ENCODE measurements at regions not wholly inside any gene's neighbourhood (a gene's known extent, or its start where the extent isn't known, plus 50 kb on each side); places are given as distances from the start of the nearest gene placed in this dataset.

DNA sequence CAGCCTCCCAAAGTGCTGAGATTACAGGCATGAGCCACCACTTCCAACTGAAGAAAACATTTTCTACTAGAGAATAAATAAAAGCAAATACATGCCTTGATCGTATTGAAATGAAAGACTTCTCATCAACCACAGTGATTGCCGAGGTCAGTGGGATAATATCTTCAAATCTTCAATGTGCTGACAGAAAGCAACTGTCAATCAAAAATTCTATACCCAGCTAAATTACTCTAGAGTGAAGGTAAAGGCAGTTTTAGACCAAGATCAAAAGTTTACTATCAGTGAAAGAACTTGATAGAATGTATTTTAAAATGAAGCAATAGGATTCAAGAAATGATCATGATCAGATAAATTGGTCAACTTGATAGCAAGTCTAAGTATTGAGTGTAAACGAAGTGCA, 130.6 kb downstream of the BRD1 start:
- H3K9me3 Mint-ChIP-seq = peaks cover 18% of the 10 kb centered on the region
- no peak overlapping the region for H3K4me3 Mint-ChIP-seq
- peaks cover 7% of the 10 kb centered on the region for H3K27me3 Mint-ChIP-seq (ENCODE audit: low read depth)
- DNase-seq (ENCODE audit: low read depth, low spot score) = no peak
- peaks cover 2% of the 10 kb centered on the region for H3K36me3 Mint-ChIP-seq (ENCODE audit: low read depth)
- no peaks in the 10 kb centered on the region for H3K4me1 Mint-ChIP-seq
- TF ChIP-seq, protein P1, sequence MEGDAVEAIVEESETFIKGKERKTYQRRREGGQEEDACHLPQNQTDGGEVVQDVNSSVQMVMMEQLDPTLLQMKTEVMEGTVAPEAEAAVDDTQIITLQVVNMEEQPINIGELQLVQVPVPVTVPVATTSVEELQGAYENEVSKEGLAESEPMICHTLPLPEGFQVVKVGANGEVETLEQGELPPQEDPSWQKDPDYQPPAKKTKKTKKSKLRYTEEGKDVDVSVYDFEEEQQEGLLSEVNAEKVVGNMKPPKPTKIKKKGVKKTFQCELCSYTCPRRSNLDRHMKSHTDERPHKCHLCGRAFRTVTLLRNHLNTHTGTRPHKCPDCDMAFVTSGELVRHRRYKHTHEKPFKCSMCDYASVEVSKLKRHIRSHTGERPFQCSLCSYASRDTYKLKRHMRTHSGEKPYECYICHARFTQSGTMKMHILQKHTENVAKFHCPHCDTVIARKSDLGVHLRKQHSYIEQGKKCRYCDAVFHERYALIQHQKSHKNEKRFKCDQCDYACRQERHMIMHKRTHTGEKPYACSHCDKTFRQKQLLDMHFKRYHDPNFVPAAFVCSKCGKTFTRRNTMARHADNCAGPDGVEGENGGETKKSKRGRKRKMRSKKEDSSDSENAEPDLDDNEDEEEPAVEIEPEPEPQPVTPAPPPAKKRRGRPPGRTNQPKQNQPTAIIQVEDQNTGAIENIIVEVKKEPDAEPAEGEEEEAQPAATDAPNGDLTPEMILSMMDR (conservative IDR thresholded peaks at IDR 0.05) = no peak
- H3K27ac Mint-ChIP-seq (ENCODE audit: unreplicated experiment) = no peak overlapping the region

DNA sequence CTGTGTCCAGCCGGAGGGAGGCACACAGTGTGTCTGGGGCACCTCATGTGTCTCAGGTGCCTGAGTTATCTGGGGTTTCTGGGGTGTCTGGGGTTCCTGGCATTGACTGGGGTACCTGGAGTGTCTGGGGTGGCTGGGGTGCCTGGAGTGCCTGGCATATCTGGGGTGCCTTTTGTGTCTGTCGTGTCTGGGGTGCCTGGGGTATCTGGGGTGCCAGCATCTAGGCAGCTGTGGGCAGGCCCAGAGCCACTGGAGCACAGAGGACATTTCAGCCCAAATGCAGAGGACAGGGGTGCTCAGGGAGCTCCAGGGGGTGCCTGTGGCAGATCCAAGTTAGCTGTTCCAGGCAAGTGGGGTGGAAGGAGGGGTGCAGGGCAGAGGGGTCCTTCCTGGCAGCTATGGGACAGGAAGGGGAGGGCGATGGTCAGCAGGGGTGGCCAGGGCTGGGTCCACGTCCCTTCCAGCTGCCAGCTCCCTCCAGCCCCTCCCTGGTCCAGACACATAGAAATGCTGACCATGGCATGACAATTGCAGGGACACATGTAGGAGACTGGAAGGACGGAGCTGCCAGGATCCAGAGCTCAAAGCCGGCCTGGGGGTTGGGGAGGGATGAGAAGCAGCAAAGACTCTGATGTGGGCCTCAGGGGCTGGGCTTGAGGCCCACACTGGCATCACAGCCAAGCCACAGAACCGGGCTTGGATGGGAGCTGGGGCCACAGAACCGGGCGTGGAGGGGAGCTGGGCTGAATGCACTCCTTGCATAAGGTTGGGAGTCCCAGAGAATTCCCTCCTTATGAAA, 133.0 kb downstream of the BRD1 start:
- DNase-seq (ENCODE audit: low read depth, low spot score) = no peak
- TF ChIP-seq, protein P1 (conservative IDR thresholded peaks at IDR 0.05) = no peak
- H3K36me3 Mint-ChIP-seq (ENCODE audit: low read depth) = peaks cover 8% of the 10 kb centered on the region
- peaks cover 23% of the 10 kb centered on the region for H3K9me3 Mint-ChIP-seq
- peaks cover 7% of the 10 kb centered on the region for H3K27me3 Mint-ChIP-seq (ENCODE audit: low read depth)
- no peaks in the 10 kb centered on the region for H3K4me1 Mint-ChIP-seq
- H3K4me3 Mint-ChIP-seq = no peak overlapping the region
- no peak overlapping the region for H3K27ac Mint-ChIP-seq (ENCODE audit: unreplicated experiment)

DNA sequence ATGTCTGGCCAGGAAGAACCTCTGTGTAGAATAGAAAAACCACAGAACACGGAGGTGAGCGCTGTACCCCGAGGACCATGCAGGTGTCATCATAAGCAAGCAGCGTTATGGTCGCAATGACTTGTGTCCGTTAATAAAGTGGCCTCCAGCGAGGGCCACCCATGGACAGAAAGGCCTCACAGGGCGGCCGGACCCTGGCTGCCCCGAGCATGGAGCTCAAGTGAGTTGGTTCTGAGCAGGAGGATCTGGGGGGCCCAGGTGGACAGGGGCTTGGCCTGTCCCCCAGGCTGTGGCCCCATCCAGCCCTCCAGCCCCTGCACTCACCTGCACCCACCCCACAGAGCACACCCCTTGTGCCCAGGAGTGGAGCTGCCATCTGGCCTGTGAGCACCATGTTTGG, 133.8 kb downstream of the BRD1 start:
- H3K27me3 Mint-ChIP-seq (ENCODE audit: low read depth) = peaks cover 7% of the 10 kb centered on the region
- H3K4me3 Mint-ChIP-seq = no peak overlapping the region
- DNase-seq (ENCODE audit: low read depth, low spot score) = no peak
- no peaks in the 10 kb centered on the region for H3K4me1 Mint-ChIP-seq
- H3K36me3 Mint-ChIP-seq (ENCODE audit: low read depth) = peaks cover 8% of the 10 kb centered on the region
- peaks cover 23% of the 10 kb centered on the region for H3K9me3 Mint-ChIP-seq
- TF ChIP-seq, protein P1 (conservative IDR thresholded peaks at IDR 0.05) = no peak
- no peak overlapping the region for H3K27ac Mint-ChIP-seq (ENCODE audit: unreplicated experiment)

DNA sequence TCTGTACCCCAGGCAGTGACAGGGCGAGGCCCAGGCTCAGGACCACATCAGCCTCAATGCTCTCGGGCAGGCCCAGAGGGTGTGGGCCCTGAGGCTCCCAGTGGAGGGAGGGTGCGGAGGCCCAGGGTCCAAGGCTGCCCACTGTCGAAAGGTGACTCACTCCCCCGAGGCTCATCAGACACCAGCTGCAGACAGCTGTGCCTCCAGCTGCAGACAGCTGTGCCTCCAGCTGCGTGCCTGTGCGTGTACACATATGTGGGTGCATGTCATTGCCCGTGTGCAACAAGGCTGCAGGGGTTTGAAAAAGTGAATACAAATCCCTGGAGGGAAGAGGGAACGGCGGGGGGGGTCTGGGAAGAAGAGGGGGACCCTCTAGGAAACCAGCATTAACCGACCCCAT, 134.3 kb downstream of the BRD1 start:
- H3K4me3 Mint-ChIP-seq = no peak overlapping the region
- H3K36me3 Mint-ChIP-seq (ENCODE audit: low read depth) = peaks cover 8% of the 10 kb centered on the region
- no peak overlapping the region for H3K27ac Mint-ChIP-seq (ENCODE audit: unreplicated experiment)
- DNase-seq (ENCODE audit: low read depth, low spot score) = no peak
- H3K9me3 Mint-ChIP-seq = peaks cover 23% of the 10 kb centered on the region
- TF ChIP-seq, protein P1 (conservative IDR thresholded peaks at IDR 0.05) = no peak
- H3K27me3 Mint-ChIP-seq (ENCODE audit: low read depth) = peaks cover 5% of the 10 kb centered on the region
- no peaks in the 10 kb centered on the region for H3K4me1 Mint-ChIP-seq

DNA sequence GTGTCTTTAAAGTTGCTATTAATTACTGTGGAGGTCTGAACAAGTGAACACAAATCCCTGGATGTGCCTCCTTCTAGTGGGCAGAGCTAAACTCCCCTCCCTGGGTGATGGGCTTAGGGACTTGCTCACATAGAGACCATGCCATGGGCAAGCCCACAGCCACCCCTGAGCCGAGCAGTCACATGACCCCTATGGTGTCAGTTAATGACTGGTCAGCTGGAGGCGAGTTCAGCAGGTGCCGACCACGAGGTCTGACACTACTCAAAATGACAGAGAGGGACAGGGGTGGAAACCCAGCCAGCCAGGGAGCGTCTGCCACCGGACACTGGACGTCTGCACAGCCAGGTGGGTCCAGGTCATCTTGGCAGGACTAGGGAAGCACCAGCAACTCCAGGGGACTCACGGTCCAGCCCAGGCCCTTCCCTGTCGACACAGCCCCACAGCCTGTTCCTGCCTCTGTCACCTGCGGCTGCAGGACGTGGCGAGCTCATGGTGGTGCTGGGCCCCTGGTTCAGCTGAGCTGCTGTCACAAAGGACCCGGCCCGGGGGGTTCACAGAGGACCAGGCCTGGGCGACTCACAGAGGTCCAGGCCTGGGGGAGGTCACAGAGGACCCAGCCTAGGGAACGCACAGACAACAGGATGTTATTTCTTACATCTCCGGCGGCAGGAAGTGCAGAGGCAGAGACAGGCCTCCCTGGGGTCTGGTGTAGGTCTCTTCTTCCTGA, 135.0 kb downstream of the BRD1 start:
- Mint-ChIP-seq H3K36me3 (ENCODE audit: low read depth) (peaks cover 8% of the 10 kb centered on the region), H3K9me3 (peaks cover 17% of the 10 kb centered on the region), H3K4me1 (no peaks in the 10 kb centered on the region), H3K4me3 (no peak overlapping the region), H3K27ac (ENCODE audit: unreplicated experiment) (no peak overlapping the region), H3K27me3 (ENCODE audit: low read depth) (no peaks in the 10 kb centered on the region)
- TF ChIP-seq, protein P1 (conservative IDR thresholded peaks at IDR 0.05) = no peak
- DNase-seq (ENCODE audit: low read depth, low spot score) = no peak

All from neural crest cell (in vitro differentiated cells).